H9 (cell line): ENCODE measurements at regions not wholly inside any gene's neighbourhood (a gene's known extent, or its start where the extent isn't known, plus 50 kb on each side); places are given as distances from the start of the nearest gene placed in this dataset.

Experiments used
- DNase-seq: peaks from one replicate; pipeline ENCODE4 v3.0.0-alpha.2; 2017
- H2AFZ ChIP-seq: one replicate; pipeline ENCODE4 v1.6.1; 2013; ENCODE audit warnings: mild to moderate bottlenecking, low read length, control low read depth, moderate library complexity
- H2AK5ac ChIP-seq: 2 replicates; pipeline ENCODE4 v1.6.1; 2013; ENCODE audit warnings: low read length, control low read depth, mixed read lengths; ENCODE audit not compliant: insufficient read length
- H2BK120ac ChIP-seq: one replicate; pipeline ENCODE4 v1.6.1; 2013; ENCODE audit warnings: low read depth, mild to moderate bottlenecking, low read length, control low read depth, inconsistent platforms; ENCODE audit not compliant: poor library complexity, severe bottlenecking
- H2BK12ac ChIP-seq: 2 replicates; pipeline ENCODE4 v1.6.1; 2013; ENCODE audit warnings: low read length, control low read depth, mixed read lengths, low read depth; ENCODE audit not compliant: insufficient read length
- H2BK15ac ChIP-seq: 2 replicates; pipeline ENCODE4 v1.6.1; 2013; ENCODE audit warnings: low read depth, low read length, control low read depth
- H2BK20ac ChIP-seq: one replicate; pipeline ENCODE4 v1.6.1; 2013; ENCODE audit warnings: low read depth, mild to moderate bottlenecking, low read length, control low read depth, inconsistent platforms; ENCODE audit not compliant: poor library complexity, severe bottlenecking
- H2BK5ac ChIP-seq: 2 replicates; pipeline ENCODE4 v1.6.1; 2013; ENCODE audit warnings: low read length, control low read depth, mixed read lengths; ENCODE audit not compliant: insufficient read length
- H3K14ac ChIP-seq: 2 replicates; pipeline ENCODE4 v1.6.1; 2013; ENCODE audit warnings: low read length, control low read depth; ENCODE audit not compliant: insufficient read depth
- H3K18ac ChIP-seq: 2 replicates; pipeline ENCODE4 v1.6.1; 2013; ENCODE audit warnings: low read depth, mild to moderate bottlenecking, mixed read lengths, low read length, control low read depth; ENCODE audit not compliant: insufficient read length
- H3K23ac ChIP-seq: 2 replicates; pipeline ENCODE4 v1.6.1; 2013; ENCODE audit warnings: low read length, control low read depth, mixed read lengths, low read depth; ENCODE audit not compliant: insufficient read length
- H3K23me2 ChIP-seq: 2 replicates; pipeline ENCODE4 v1.6.1; 2013; ENCODE audit warnings: low read depth, mild to moderate bottlenecking, mixed read lengths, low read length, control low read depth; ENCODE audit not compliant: insufficient read length, poor library complexity, severe bottlenecking
- H3K27ac ChIP-seq: 2 replicates; pipeline ENCODE4 v1.5.1; 2013; ENCODE audit warnings: low read length, control low read depth, mixed read lengths, low read depth; ENCODE audit not compliant: insufficient read length
- H3K27me3 ChIP-seq: 2 replicates; pipeline ENCODE4 v1.6.1; 2013; ENCODE audit warnings: low read length, control low read depth, inconsistent platforms; ENCODE audit not compliant: insufficient read depth
- H3K4ac ChIP-seq: 2 replicates; pipeline ENCODE4 v1.6.1; 2013; ENCODE audit warnings: low read depth, mild to moderate bottlenecking, control low read depth, inconsistent platforms, low read length, moderate library complexity
- H3K4me1 ChIP-seq: 2 replicates; pipeline ENCODE4 v1.6.1; 2013; ENCODE audit warnings: low read length, control low read depth, inconsistent platforms; ENCODE audit not compliant: insufficient read depth
- H3K4me2 ChIP-seq: 2 replicates; pipeline ENCODE4 v1.6.1; 2013; ENCODE audit warnings: low read length, control low read depth, mixed read lengths; ENCODE audit not compliant: insufficient read length, insufficient read depth
- H3K56ac ChIP-seq: 2 replicates; pipeline ENCODE4 v1.6.1; 2013; ENCODE audit warnings: low read depth, mild to moderate bottlenecking, mixed read lengths, low read length, control low read depth; ENCODE audit not compliant: insufficient read length
- H3K79me1 ChIP-seq: 2 replicates; pipeline ENCODE4 v1.6.1; 2013; ENCODE audit warnings: low read depth, mild to moderate bottlenecking, moderate library complexity, low read length, control low read depth, inconsistent platforms; ENCODE audit not compliant: insufficient read depth, poor library complexity, severe bottlenecking
- H3K79me2 ChIP-seq: 2 replicates; pipeline ENCODE4 v1.6.1; 2013; ENCODE audit warnings: low read length, control low read depth, inconsistent platforms; ENCODE audit not compliant: insufficient read depth
- H3K9ac ChIP-seq: 2 replicates; pipeline ENCODE4 v1.6.1; 2013; ENCODE audit warnings: low read length, control low read depth, mixed read lengths; ENCODE audit not compliant: insufficient read length; ENCODE audit errors: extremely low read depth
- H3K9me3 ChIP-seq: one replicate; pipeline ENCODE4 v1.6.1; 2013; ENCODE audit warnings: low read depth, low read length, inconsistent platforms; ENCODE audit not compliant: control insufficient read depth
- H3T11ph ChIP-seq: one replicate; pipeline ENCODE4 v1.6.1; 2013; ENCODE audit warnings: mild to moderate bottlenecking, low read length, control low read depth, inconsistent platforms
- H4K20me1 ChIP-seq: one replicate; pipeline ENCODE4 v1.6.1; 2013; ENCODE audit not compliant: control insufficient read depth, insufficient read length, insufficient read depth
- H4K5ac ChIP-seq: 2 replicates; pipeline ENCODE4 v1.6.1; 2013; ENCODE audit warnings: low read depth, mild to moderate bottlenecking, mixed read lengths, low read length, control low read depth; ENCODE audit not compliant: insufficient read length
- H4K8ac ChIP-seq: replicated peaks from 2 replicates; pipeline ENCODE4 v1.6.1; 2013; ENCODE audit warnings: low read length, control low read depth, mixed read lengths, low read depth; ENCODE audit not compliant: insufficient read length
- H4K91ac ChIP-seq: 2 replicates; pipeline ENCODE4 v1.6.1; 2013; ENCODE audit warnings: low read depth, mild to moderate bottlenecking, moderate library complexity, mixed read lengths, low read length, control low read depth; ENCODE audit not compliant: insufficient read length
- H3K27ac Mint-ChIP-seq, 3 experiments: 2 replicates in 2 of 3; 3 replicates in 1 of 3; pipeline ENCODE4 v1.8.0; 2020 to 2021; ENCODE audit warnings: mixed read lengths in 3 of 3, mild to moderate bottlenecking in 1 of 3, moderate library complexity in 1 of 3
- H3K27me3 Mint-ChIP-seq: 2 replicates; pipeline ENCODE4 v1.8.0; 2021; ENCODE audit warnings: low read depth, mild to moderate bottlenecking, moderate library complexity, mixed read lengths
- H3K36me3 Mint-ChIP-seq, 3 experiments: 2 replicates in 2 of 3; 3 replicates in 1 of 3; pipeline ENCODE4 v1.8.0; 2020 to 2021; ENCODE audit warnings: low read depth in 3 of 3, mixed read lengths in 3 of 3; ENCODE audit not compliant: insufficient read depth in 1 of 3
- H3K4me1 Mint-ChIP-seq, 2 experiments: 2 replicates each; pipeline ENCODE4 v1.8.0; 2020; ENCODE audit warnings: mixed read lengths in 2 of 2
- H3K4me3 Mint-ChIP-seq, 2 experiments: 2 replicates in 1 of 2; 3 replicates in 1 of 2; pipeline ENCODE4 v1.8.0; 2020 to 2021; ENCODE audit warnings: mild to moderate bottlenecking in 2 of 2, mixed read lengths in 2 of 2, moderate library complexity in 1 of 2
- H3K9me3 Mint-ChIP-seq, 2 experiments: 2 replicates in 1 of 2; 3 replicates in 1 of 2; pipeline ENCODE4 v1.8.0; 2020; ENCODE audit warnings: mild to moderate bottlenecking in 2 of 2, mixed read lengths in 2 of 2, moderate library complexity in 1 of 2
- CTCF ChIP-seq: fragments of 200-600 bp; sonication (generic); conservative IDR thresholded peaks from 3 replicates; pipeline ENCODE4 v1.8.0; 2021; ENCODE audit warnings: antibody characterized with exemption, mild to moderate bottlenecking
- WGBS: extraction: QIAGEN DNeasy Blood & Tissue Kit; methylation state at CpG from one replicate; pipeline ENCODE4 v1.1.7; 2013; ENCODE audit warnings: missing lambda C conversion rate, low lambda C conversion rate, mixed read lengths; ENCODE audit not compliant: insufficient read length; ENCODE audit errors: extremely low coverage; 5-methylcytosine and 5-hydroxymethylcytosine counted together

DNA sequence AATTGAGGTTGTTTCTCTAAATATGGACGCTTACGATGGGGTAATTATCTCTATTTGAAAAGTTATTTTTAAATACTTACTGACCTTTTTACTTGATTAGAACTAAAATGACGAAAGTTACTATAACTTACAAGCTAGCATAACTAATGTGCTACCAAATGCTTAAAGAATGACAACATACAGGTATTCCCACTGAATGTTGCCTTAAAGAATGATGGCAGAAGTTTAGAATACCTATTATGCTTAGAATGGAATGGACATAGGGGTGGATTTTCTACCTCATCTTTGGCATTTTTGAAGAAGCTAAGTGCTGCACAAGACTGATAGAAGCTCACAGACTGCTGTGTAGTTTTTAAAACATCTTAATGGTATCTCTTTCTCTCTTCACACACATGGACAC lies 284.8 kb downstream of the THBS2 start:
- DNase-seq: no peak
- H3K18ac ChIP-seq: no peak overlapping the region

More for the DNA sequence above, 284.8 kb downstream of the THBS2 start:
- Histone ChIP-seq H2BK20ac (no peak overlapping the region), H4K91ac (no peak overlapping the region), H3K56ac (no peak overlapping the region), H2AFZ (no peak overlapping the region), H2BK15ac (no peak overlapping the region), H3K79me2 (no peaks in the 10 kb centered on the region), H3K14ac (no peak overlapping the region), H2BK5ac (no peak overlapping the region), H3T11ph (no peak overlapping the region), H4K5ac (no peak overlapping the region), H4K8ac (no peak overlapping the region), H3K23ac (no peak overlapping the region), H3K4ac (no peak overlapping the region), H2BK12ac (no peak overlapping the region), H3K79me1 (no peaks in the 10 kb centered on the region), H3K4me2 (no peak overlapping the region), H4K20me1 (no peaks in the 10 kb centered on the region), H2AK5ac (no peak overlapping the region), H2BK120ac (no peak overlapping the region), H3K4me1 (no peaks in the 10 kb centered on the region), H3K23me2 (no peaks in the 10 kb centered on the region), H3K9me3 (no peaks in the 10 kb centered on the region), H3K9ac (no peak overlapping the region), H3K27me3 (no peaks in the 10 kb centered on the region), H3K27ac (no peak overlapping the region)
- Mint-ChIP-seq H3K27me3 (no peaks in the 10 kb centered on the region; the same call in 1 of the 2 replicates), H3K36me3 (peaks cover 2 to 8% (median 6%) of the 10 kb centered on the region in 3 experiments; a peak in 5 of 7 replicates), H3K27ac (no peak overlapping the region), H3K4me3 (no peak overlapping the region), H3K9me3 (peaks cover 11 to 12% of the 10 kb centered on the region in 2 experiments), H3K4me1 (no peaks in the 10 kb centered on the region)
- TF ChIP-seq CTCF: no peak
- no CpG with 5 or more reads among the region's 3 CpGs for WGBS
